HepG2 (cell line): ENCODE measurements at regions not wholly inside any gene's neighbourhood (a gene's known extent, or its start where the extent isn't known, plus 50 kb on each side); places are given as distances from the start of the nearest gene placed in this dataset.
"Not testable (repeated sequence)": the region's sequence is repeated elsewhere in the genome, so short reads cannot be mapped to it uniquely, and the experiment has no call there.

Source experiments
- ATAC-seq: fragments of 200-7000 bp; cut with Tn5 transposase; 3 replicates; pipeline ENCODE4 v1.9.1; 2020; ENCODE audit warnings: mild to moderate bottlenecking, moderate library complexity
- BruUV-seq: library from RNA; stranded (reverse); fragments of 400-500 nt; replicated peaks from 2 replicates; lab custom pipeline; 2021; lab: Mats Ljungman, UMichigan
- CTCF ChIA-PET: fragments of 300-600 bp; formaldehyde crosslinking; extraction: SDS; loops from one replicate; lab custom pipeline; 2021; ENCODE audit warnings: low total read pairs, inconsistent platforms, low intra/inter-chr PET ratio; lab: Yijun Ruan, JAX
- POLR2A ChIA-PET: fragments of 350-600 bp; sonication (Branson Sonifier 250); formaldehyde crosslinking; loops from one replicate; lab custom pipeline; 2020; ENCODE audit warnings: antibody characterized with exemption, inconsistent platforms; lab: Yijun Ruan, JAX
- DNase-seq: peaks from one replicate; pipeline ENCODE4 v3.0.0-alpha.2; 2015; ENCODE audit warnings: low spot score
- FAIRE-seq: peaks from 3 replicates; lab custom pipeline; 2011; peaks lifted over from hg19 to GRCh38; lab: Jason Lieb, UNC
- H2AFZ ChIP-seq: one replicate; pipeline ENCODE4 v1.6.1; 2011; ENCODE audit warnings: low read length, inconsistent platforms
- H3K27ac ChIP-seq: fragments of 300-600 bp; 3 replicates; pipeline ENCODE4 v1.8.0; 2011; ENCODE audit warnings: mixed run types, mild to moderate bottlenecking, mixed read lengths, low read length, inconsistent platforms; ENCODE audit not compliant: insufficient read depth; ENCODE audit errors: extremely low read length
- H3K27me3 ChIP-seq, 2 experiments: fragments of 200-600 bp in 1 of 2; 2 replicates in 1 of 2; 3 replicates in 1 of 2; pipeline versions ENCODE4 v1.6.0 to v1.8.0; 2011; ENCODE audit warnings: low read length in 2 of 2, mild to moderate bottlenecking in 2 of 2, moderate library complexity in 2 of 2, inconsistent platforms in 1 of 2; ENCODE audit not compliant: insufficient read depth in 2 of 2, control insufficient read depth in 1 of 2
- H3K36me3 ChIP-seq, 2 experiments: fragments of 200-600 bp in 1 of 2; replicated peaks in 1 of 2; 2 replicates in 1 of 2; 3 replicates in 1 of 2; pipeline versions ENCODE4 v1.5.1 to v1.8.0; 2011; ENCODE audit warnings: low read length in 2 of 2, inconsistent platforms in 1 of 2; ENCODE audit not compliant: insufficient read depth in 2 of 2, control insufficient read depth in 1 of 2
- H3K4me1 ChIP-seq: 2 replicates; pipeline ENCODE4 v1.5.1; 2012; ENCODE audit warnings: low read length, inconsistent platforms; ENCODE audit not compliant: insufficient read depth
- H3K4me2 ChIP-seq: 2 replicates; pipeline ENCODE4 v1.6.0; 2011; ENCODE audit warnings: low read depth, low read length, inconsistent platforms
- H3K4me3 ChIP-seq, 3 experiments: fragments of 200-600 bp in 1 of 3; sonication (generic), shearing (Covaris generic) in 1 of 3; replicated peaks in 1 of 3; 2 replicates each; pipeline ENCODE4 v1.5.1; 2011 to 2016; ENCODE audit warnings: low read length in 3 of 3, inconsistent platforms in 2 of 3, low read depth in 2 of 3, mild to moderate bottlenecking in 2 of 3, control low read depth in 1 of 3, mixed read lengths in 1 of 3; ENCODE audit not compliant: insufficient read depth in 1 of 3
- H3K79me2 ChIP-seq: one replicate; pipeline ENCODE4 v1.6.1; 2011; ENCODE audit warnings: low read length, inconsistent platforms; ENCODE audit not compliant: insufficient read depth
- H3K9ac ChIP-seq: 2 replicates; pipeline ENCODE4 v1.6.0; 2011; ENCODE audit warnings: mild to moderate bottlenecking, low read depth, low read length, inconsistent platforms; ENCODE audit not compliant: insufficient read depth
- H3K9me3 ChIP-seq: 2 replicates; pipeline ENCODE4 v1.5.1; 2012; ENCODE audit warnings: mild to moderate bottlenecking, low read length
- H4K20me1 ChIP-seq: 2 replicates; pipeline ENCODE4 v1.6.0; 2011; ENCODE audit warnings: inconsistent platforms, mild to moderate bottlenecking, low read length, moderate library complexity; ENCODE audit not compliant: insufficient read depth
- FOXP1 ChIP-seq, 2 experiments: fragments of 450-650 bp in 1 of 2; IDR thresholded peaks; 2 replicates each; pipeline ENCODE4 v1.6.1; 2017 to 2018; ENCODE audit warnings: antibody characterized with exemption in 1 of 2
- HES4 ChIP-seq: sonication (generic); formaldehyde crosslinking; IDR thresholded peaks from 2 replicates; pipeline ENCODE4 v1.9.0; 2021; ENCODE audit warnings: mild to moderate bottlenecking, missing genetic modification reagents, borderline replicate concordance
- MNT ChIP-seq: fragments of 450-650 bp; IDR thresholded peaks from 2 replicates; pipeline ENCODE4 v1.6.1; 2016
- NKX3-1 ChIP-seq: sonication (generic); formaldehyde crosslinking; IDR thresholded peaks from 2 replicates; pipeline ENCODE4 v1.5.0; 2020; ENCODE audit warnings: missing genetic modification reagents
- WGBS: methylation state at CpG from one replicate; pipeline ENCODE4 v1.1.6; 2017; ENCODE audit warnings: low lambda C conversion rate; 5-methylcytosine and 5-hydroxymethylcytosine counted together
- in situ Hi-C: cut with HindIII; loops from 2 replicates; pipeline ENCODE4 v1.10.0; 2017; ENCODE audit warnings: low pct_unique_long_range_greater_than_20kb; ENCODE audit not compliant: extremely low pct_ligation_motif_present
- intact Hi-C: fragments of 100-400 bp; cut with micrococcal nuclease; formaldehyde crosslinking; loops from one replicate; pipeline ENCODE4 v1.10.0; 2022; ENCODE audit not compliant: unreplicated experiment
- TF ChIP-seq, protein P1 (sequence below): IDR thresholded peaks from 2 replicates; pipeline ENCODE4 v1.6.1; 2016; ENCODE audit warnings: missing genetic modification reagents, missing compliant biosample characterization

DNA sequence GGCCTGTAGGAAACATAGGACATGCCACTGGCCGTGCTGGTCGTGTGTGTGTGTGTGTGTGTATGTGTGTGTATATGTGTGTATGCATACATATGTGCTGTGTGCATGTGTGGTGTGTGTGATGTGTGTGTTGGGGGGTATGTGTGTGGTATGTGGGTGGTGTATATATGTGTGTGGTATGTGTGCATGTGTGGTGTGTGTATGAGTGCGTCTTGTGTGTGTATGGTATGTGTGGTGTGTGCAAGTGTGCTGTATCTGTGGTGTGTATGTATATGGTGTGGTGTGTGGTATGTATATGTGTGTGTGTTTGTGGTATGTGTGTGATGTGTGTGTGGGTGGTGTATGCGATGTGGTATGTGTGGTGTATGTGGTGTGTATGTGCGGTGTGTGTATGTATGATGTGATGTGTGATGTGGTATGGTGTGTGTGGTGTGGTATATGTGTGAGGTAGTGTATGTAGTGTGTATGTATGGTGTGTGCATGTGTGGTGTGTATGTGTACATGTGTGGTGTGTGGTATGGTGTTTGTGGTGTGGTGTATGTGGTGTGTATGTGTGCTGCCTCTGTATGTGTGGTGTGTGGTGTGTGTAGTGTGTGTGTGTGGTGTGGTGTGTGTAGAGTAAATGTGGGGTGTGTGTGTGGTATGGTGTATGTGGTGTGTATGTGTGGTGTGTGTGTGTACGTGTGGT lies 120.8 kb upstream of the CACHD1 start:
- Histone ChIP-seq H3K4me1 (no peaks in the 10 kb centered on the region), H3K27me3 (no peaks in the 10 kb centered on the region; a peak in 1 of 5 replicates), H3K36me3 (no peaks in the 10 kb centered on the region), H3K9me3 (no peaks in the 10 kb centered on the region), H3K4me3 (no peak overlapping the region), H2AFZ (no peak overlapping the region), H3K79me2 (no peaks in the 10 kb centered on the region), H3K27ac (no peak overlapping the region), H4K20me1 (no peaks in the 10 kb centered on the region), H3K9ac (no peak overlapping the region), H3K4me2 (no peak overlapping the region)
- 52% methylated on average over 6 of the region's 6 CpGs for WGBS
- intact Hi-C loops (no loop called here), in situ Hi-C loops (no loop called here)
- no peak for FAIRE-seq
- ChIA-PET CTCF (no interaction called here), POLR2A (no interaction called here)
- no TSS peak for BruUV-seq
- DNase-seq: no peak
- no peak for TF ChIP-seq HES4 (CRISPR knock-in tag)
- TF ChIP-seq MNT: peak; percentile 65
- TF ChIP-seq NKX3-1: no peak
- TF ChIP-seq FOXP1 (IDR thresholded peaks at IDR 0.05): peak; percentile 18; the same call in 1 of the 2 replicates
- TF ChIP-seq FOXP1 (CRISPR knock-in tag; IDR thresholded peaks at IDR 0.05): no peak
- TF ChIP-seq, protein P1, sequence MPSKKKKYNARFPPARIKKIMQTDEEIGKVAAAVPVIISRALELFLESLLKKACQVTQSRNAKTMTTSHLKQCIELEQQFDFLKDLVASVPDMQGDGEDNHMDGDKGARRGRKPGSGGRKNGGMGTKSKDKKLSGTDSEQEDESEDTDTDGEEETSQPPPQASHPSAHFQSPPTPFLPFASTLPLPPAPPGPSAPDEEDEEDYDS (CRISPR knock-in tag): no peak
- ATAC-seq: no peak

DNA sequence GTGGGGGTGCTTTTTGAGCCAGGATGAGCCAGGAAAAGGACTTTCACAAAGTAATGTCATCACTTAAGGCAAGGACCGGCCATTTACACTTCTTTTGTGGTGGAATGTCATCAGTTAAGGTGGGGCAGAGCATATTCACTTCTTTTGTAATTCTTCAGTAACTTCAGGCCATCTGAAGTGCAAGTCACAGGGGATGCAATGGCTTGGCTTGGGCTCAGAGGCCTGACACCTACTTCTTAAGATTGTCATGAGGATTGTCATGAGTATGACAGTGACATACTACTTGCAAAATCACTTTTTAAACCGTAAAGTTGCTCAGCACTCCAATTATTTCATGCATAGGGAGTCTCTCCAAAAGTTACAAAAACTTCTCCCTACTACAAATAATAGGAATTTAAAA lies 114.4 kb upstream of the CACHD1 start:
- H3K27me3 ChIP-seq, H3K4me1 ChIP-seq, FAIRE-seq, H3K36me3 ChIP-seq, H3K9ac ChIP-seq, H3K79me2 ChIP-seq, CTCF ChIA-PET, POLR2A ChIA-PET, intact Hi-C loops, H3K4me2 ChIP-seq, H3K27ac ChIP-seq, in situ Hi-C loops, H2AFZ ChIP-seq, H4K20me1 ChIP-seq, DNase-seq, ATAC-seq, H3K4me3 ChIP-seq, BruUV-seq, H3K9me3 ChIP-seq: not testable (repeated sequence)
- WGBS: 0% methylated on average over 2 of the region's 2 CpGs
